ENCODE measurements at regions not wholly inside any gene's neighbourhood (a gene's known extent, or its start where the extent isn't known, plus 50 kb on each side); places are given as distances from the start of the nearest gene placed in this dataset.

DNA sequence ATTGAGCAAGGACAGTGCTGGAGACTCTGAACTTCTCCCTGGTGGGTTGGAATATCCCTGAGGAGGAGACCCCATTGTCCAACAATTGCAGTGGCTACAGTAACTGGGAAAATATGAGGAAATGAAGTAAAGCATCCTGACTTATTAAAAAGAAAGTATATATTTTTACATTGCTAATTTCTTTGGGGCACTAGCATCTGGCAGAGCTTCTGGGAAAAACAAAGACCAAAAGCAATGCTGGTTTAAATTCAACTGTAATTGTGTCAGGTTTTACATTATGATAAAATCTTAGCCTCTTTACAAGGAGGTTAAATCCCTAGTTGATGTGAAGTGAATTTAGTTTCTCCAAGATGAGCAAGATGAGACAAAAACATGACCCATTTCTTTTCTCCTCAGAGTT, 454.0 kb upstream of the RBMS3 start:
- TF ChIP-seq, protein P1, sequence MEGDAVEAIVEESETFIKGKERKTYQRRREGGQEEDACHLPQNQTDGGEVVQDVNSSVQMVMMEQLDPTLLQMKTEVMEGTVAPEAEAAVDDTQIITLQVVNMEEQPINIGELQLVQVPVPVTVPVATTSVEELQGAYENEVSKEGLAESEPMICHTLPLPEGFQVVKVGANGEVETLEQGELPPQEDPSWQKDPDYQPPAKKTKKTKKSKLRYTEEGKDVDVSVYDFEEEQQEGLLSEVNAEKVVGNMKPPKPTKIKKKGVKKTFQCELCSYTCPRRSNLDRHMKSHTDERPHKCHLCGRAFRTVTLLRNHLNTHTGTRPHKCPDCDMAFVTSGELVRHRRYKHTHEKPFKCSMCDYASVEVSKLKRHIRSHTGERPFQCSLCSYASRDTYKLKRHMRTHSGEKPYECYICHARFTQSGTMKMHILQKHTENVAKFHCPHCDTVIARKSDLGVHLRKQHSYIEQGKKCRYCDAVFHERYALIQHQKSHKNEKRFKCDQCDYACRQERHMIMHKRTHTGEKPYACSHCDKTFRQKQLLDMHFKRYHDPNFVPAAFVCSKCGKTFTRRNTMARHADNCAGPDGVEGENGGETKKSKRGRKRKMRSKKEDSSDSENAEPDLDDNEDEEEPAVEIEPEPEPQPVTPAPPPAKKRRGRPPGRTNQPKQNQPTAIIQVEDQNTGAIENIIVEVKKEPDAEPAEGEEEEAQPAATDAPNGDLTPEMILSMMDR (IDR thresholded peaks at IDR 0.05), result no peak
- TF ChIP-seq POLR2AphosphoS5 (IDR thresholded peaks at IDR 0.05), result no peak
